ENCODE measurements at regions not wholly inside any gene's neighbourhood (a gene's known extent, or its start where the extent isn't known, plus 50 kb on each side); places are given as distances from the start of the nearest gene placed in this dataset.

DNA sequence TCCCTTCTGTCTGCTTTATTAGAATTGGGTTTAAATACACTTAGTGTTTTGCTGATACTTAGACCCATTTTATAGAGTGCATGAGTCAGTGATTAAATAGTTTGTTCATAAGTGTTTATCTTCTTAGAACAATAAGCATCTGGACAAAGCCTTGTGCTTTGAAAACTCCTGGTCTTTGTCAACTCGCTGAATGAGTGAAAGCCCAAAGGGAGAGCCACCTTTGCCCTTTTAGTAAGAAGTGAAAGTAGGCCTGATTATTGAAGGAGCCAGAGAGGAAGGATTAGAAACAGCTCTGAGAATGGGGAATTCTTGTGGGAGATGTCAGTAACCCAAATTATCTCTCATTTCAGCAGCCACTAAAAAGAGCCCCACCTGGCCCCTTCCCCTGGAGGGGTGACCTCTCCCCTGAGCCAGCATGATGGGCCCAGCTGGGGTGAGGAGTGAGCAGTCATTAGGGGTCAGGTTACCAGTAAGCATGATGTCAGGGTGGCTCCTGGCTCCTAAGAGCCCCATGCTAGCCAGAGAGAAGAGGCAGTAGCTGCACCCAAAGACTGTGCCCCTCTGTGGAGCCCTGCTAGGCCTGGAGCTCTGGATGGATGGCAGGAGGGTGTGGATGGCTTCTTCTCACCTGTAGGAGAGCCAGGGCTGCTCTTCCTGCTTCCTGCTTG, 125.1 kb upstream of the E2F8 start:
- no peak for DNase-seq (ENCODE audit: low spot score)
- intact Hi-C loops (cut with DNase I): no loop called here

DNA sequence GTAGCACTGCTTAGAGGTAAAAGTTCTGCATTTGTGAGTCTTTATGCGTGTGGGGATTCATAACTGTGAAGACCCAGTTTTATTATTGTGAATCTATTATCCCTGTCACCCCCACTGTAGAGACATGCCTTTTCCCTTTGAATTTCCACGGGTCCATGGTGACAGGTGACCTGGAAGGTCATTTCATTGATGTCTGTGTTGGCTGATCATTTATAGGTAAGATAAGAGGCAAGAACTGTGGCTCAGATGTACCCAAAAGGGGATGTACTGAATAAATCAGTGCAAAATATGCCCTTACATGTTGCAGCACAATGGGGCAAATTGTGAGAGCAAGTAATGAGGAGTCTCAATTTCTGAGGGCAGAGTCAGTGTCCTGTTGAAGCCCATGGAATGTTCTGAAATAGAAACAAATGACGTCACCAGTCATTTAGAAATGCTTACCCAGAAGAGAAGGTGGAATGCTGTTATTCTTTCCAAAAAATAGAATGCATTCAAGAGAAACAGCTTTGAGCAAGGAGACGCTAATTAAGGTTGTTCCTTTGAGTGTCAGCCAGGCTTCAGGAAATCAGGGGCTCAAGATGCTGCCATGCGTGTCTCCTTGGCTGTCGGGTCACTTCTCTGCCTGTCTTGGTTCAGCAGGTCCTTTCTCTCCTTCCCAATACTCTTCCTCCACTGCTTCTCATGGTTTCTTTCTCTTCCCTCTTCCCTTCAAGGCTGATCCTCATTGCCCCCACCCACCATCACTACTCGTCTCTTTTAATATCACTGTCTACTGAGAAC, 118.7 kb upstream of the E2F8 start:
- intact Hi-C loops (cut with DNase I): no loop called here
- no peak for DNase-seq (ENCODE audit: low spot score)

DNA sequence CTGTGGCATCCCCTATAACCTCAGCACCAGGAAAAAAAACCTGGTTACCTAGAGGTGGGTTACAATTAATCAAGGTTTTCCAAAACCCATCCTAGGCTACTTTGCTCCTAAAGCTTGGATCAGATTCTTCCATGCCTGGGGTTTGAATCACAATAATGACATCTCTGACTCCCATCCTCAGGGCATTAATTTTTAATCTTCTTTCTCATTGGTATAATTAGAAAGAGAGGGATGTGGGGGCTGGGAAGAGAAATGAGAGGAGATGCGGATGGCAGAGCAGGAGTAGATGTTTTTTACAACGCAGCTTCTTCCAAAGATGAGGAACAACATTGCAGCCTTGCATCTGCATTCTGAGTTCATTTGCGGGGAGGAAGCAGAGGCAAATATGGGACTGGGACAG, 117.2 kb upstream of the E2F8 start:
- no peak for DNase-seq (ENCODE audit: low spot score)
- intact Hi-C loops (cut with DNase I): no loop called here

DNA sequence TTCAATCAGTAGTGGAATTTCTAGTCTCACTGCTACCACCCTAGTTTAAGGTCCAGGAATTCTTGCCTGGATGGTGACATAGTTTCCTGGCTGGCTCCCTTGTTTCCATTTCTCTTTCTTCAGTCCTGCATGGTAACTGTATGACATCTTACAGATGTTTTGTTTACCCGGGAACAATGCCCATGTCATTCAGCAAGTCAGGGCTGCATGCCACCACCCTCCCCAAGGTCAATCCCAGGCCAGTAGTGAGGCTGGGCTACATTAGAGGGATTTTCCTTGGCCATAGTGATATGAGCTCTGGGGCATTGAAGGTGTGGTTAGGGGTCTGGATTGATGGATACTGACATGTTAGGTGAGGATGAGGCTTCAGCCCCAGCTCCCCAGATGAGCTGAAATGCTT, 114.9 kb upstream of the E2F8 start:
- no peak for DNase-seq (ENCODE audit: low spot score)
- intact Hi-C loops (cut with DNase I): no loop called here

DNA sequence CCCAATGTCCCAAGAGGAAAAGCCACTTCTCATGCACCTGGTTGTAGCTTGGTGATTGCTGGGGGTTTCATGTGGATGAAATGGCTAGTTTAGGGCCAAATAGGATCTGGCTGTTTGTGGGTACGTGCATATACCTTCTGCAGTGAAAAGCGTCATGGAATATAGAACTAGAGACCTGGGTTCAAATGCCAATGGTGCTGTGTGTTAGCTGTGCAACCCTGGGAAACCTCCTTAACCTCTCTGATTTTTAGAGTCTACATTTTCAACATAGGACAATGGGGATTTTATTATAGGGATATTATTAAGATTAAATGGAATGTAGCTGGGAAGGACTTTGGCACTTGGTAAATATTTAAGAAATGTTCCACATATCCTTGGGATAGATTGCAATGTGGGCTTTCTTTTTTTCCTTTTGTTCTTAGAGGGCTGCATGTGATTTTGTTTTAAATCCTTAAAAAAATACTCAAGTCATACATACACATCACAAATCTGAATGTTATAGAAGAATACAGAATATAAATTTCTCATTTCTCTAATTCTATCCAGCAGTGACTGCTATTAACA, 112.6 kb upstream of the E2F8 start:
- intact Hi-C loops (cut with DNase I): no loop called here
- no peak for DNase-seq (ENCODE audit: low spot score)

DNA sequence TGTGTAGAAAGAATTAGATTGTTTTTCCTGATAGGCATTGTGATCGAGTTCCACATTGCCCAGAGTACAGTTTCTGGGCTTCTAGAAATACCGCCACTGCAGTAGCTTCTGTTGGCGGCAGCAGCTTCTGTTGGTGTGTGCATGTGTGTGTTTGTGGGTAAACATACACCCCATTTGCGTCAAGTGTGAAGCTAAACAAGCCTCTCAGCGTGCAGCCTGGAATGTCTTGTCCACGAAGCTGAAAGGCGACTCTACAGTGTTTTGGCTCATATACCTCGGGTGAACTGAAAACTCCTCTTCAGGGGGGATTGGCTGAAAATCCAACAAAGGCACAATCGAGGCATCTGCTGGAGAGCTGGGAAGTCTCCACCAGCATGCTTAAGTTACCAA, 112.0 kb upstream of the E2F8 start:
- DNase-seq (ENCODE audit: low spot score): no peak
- intact Hi-C loops (cut with DNase I): no loop called here

DNA sequence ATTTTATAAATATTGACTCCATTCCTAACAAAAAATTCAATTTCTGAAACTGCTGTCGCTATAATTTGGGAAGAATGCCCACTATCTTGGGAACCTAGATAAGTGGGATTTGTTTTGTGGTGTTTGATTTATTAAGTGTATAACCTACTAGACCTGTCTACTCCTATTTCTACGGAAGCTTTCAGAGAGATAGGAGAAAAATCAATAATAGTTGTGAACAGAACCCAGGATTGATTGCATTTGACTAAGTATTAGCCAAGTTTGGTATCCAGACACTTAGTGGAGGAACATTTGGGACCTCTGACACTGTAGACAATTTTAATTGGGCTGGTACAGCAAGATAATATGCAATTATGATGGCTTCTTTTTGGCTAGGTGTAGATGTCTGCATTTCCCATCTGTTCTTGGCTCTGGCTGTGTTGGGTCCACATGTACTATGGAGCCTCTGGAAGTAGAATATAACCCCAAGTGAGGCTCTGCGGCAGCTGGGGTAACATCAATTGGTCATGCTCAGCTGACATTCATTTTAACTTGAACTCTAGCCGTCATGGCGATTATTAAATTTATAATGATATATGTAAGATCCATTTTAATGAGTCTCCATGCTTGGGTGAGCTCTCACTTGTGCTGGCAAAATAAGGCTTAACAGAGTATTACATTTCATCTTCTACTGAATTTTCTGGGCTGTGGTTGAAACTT, 111.5 kb upstream of the E2F8 start:
- intact Hi-C loops (cut with DNase I): no loop called here

DNA sequence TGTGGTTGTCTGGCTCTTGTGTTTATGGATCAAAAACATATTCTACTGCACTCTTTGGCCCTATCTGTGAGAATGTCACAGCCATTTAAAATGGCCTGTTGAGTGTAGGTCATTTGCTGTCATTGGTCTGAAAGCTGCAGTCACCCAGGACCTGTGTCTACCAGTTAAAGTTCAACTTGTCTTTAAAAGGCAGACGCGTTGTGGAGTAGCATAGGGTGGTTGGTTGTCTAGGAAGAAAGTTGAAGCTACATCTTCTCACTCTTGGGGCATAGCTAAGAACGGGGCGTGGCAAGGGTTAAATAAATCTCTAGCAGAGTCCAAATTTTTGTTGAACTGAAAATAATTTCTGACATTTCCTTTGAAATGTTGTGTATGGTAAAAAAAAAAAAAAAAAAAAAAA, 110.7 kb upstream of the E2F8 start:
- intact Hi-C loops (cut with DNase I): no loop called here
- no peak for DNase-seq (ENCODE audit: low spot score)

More for the DNA sequence above, 111.5 kb upstream of the E2F8 start:
- DNase-seq (ENCODE audit: low spot score): no peak

DNA sequence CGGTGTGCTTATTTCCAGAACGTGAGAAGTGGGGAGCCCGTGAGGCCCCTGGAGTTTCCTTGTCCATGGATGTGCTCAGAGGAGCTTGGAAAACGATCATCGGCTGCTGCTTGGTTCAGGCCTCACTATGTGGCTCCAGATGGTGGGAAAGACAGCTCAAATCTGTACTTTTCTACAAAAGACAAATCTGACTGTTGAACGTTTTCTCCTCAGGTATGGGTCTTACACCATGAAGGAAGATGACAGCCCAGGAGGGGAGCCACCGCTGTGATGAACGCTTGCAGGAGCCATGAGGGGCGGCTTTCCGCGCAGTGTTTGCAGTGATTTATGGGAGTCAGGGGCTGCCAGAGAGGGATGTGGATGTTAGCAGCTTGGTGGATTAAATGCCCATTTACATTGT, 109.4 kb upstream of the E2F8 start:
- DNase-seq (ENCODE audit: low spot score): no peak
- intact Hi-C loops (cut with DNase I): no loop called here

DNA sequence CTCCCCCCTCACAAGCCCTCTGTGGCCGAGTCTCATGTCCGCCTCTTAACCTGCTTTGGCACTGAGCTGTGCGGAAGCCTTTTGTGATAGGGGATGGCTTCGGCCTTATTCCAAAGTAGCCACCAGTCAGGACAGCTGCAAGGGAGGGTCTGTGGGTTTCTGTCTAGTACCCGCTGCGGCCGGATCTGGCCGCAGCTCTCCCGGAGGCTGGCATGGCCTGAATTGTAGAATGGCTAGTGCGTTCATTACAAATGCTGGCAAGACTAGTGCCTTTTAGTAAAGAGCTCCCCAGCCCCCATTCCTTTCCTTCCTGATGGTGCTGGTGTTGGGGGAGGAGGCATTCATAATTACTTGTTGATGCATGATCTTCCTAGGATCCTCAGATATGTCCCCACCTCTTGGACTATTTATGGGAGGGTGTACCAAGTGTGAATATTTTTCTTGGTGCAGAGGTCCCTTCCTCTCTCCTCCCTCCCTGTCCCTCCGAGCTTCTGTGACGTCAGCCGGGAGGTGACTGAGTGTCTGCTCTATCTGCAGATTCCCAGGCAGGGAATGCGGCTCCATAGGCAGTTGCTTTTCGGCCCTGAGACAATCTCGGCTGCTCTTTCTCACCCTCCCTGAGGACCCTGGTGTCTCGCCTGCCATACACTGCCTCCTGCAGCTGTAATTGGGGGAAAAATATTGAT, 108.7 kb upstream of the E2F8 start:
- DNase-seq (ENCODE audit: low spot score): no peak
- intact Hi-C loops (cut with DNase I): no loop called here

DNA sequence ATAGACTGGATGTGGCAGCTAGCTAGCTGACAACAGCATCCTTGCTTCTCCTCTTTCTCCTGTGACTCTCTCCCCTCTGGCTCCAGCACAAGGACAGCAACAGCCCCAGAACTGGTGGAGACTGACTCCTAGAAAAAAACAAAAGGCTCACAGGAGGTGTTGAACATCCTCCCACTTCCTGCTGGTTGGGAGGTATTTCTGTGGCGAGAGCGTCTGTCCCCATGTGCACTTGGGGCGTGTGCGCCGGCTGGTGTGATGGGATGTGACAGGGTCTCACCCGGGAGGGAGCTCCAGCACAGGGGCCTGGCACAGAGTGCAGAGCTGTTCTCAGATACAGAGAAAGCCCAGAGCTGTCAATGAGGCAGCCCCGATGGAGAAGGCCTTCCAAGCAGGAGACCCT, 107.2 kb upstream of the E2F8 start:
- no peak for DNase-seq (ENCODE audit: low spot score)
- intact Hi-C loops (cut with DNase I): no loop called here

DNA sequence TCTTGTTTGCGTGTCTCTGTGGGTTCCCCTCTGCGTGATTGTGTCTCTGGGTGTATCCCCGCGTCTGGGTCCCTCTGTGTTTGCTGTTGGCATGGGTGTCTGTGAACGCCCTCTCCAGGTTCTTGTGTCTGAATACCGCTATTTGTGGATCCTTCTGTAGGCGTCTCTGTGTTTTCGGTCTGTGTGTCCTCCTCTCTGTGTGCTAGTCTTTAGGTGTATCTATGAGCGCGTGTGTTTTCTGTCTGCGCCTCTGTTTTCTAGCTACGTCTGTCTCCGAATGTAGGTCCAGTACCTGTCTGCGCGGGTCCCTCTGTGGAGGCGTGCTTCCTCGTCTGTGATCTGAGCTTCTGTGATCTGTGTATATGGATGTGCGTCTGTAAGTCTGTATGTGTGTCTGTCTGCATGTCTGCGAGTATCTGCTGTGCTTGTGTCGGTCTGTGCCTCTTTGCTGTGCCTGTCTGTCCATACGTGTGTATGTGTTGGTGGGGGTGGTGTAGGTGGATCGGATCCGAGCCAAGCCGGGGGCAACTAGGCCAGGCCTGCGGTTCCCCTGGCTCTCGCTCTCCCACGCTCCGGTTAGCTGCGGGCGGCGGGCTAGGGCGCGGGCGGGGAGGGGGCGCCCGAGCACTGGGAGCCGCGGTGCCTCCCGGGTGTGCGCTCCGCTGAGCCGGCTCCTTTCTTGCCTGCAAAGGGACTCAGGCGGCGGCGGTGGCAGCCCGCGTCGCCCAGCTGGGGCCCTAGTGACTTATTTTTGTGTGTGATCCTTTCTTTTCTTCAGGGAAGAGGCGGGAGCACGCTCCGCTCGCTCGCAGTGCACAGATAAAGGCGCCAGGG, 105.3 kb upstream of the E2F8 start:
- no peak for DNase-seq (ENCODE audit: low spot score)
- intact Hi-C loops (cut with DNase I): no loop called here

DNA sequence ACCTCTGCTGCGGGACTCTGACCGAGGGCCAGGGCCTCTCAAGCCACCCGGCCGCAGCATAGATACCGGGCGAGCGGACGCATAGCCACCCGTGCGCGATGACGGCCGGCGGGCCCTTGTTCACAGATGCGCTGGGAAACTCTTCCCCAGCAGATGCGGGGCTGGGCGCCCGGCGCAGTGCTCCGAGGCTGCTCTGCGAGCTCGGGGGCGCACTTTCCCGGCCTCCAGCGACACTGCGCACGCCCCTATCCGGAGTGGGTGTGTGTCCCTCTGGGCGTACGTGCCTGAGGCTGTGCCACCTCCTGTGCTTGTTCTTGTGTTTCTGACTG, 104.7 kb upstream of the E2F8 start:
- intact Hi-C loops (cut with DNase I): no loop called here
- no peak for DNase-seq (ENCODE audit: low spot score)

DNA sequence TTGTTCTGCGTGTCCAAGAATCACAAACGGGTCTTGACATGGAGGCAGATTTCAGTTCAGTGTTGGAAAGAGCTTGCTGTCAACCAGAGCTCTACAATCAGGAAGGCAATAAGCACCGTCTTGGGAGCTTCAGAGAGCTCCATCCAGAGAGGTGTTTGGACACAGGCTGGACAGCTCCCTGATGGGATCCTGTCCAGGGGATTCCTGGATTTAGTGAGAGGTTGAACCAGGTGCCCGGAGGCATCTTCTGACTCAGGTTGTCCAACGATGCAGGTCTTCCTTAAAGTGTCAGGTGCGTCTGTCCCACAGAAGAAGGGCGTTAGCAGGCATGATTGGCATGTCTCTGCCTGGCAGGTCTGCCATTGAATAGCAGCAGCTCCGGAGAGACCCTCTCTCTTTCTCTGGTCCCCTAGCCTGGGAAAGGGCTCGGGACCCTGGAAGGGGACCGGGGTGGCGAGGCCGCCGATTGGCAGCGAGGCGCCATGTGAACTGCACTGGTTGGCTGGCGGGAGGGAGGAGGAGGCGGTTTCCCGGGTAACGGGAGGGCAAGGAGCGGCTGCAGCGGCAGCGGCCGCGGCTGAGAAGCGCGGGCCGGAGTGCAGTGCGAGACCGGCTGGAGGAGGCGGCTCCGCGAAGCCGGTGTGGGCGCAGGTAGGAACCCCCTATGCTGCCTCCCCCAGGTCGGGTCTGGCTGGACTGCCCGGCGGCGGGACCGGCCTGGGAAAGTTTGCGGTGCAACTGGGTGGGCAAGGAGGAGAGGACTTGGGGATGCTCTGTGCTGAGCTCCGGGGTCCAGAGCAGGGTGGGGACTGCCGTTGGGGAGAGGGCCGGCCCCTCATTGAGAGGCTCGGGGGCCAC, 104.1 kb upstream of the E2F8 start:
- intact Hi-C loops (cut with DNase I): no loop called here
- DNase-seq (ENCODE audit: low spot score): no peak

DNA sequence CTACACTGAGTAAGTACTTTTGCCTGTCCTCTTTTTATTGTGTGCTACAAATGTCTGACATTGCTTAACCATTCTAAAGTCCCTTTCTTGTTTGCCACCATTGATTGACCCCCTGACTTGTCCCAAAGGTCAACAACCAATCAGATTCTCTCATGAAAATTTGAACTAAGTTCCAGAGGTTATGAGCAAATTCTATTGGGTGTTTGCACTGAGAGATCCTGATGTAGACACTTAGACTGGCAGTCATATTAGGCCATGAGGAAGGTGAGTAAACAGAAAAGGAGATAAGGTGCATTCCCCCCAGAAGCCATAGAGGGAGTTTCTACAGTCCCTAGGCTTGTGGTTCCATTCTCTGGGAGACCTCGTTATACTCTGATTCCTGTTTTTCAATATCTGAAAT, 101.3 kb upstream of the E2F8 start:
- intact Hi-C loops (cut with DNase I): no loop called here

DNA sequence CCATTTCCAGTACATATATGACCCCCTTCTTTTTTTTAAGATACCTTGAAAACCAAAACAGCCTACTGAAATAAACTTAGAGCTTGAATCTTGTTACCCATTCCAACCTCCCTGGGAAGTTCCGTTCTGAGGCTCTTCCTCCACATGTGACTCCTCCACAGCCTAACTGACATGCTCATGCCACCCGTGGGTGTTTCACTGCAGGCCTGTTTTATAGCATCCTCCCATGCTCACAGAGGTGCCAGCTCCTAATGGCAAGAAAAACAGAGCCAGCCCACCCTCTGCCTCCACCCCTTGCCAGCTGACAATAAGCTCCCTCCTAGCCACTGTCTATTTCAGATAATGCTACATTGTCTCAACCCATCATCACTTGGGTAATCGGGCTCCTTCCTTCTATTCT, 97.6 kb upstream of the E2F8 start:
- DNase-seq (ENCODE audit: low spot score): no peak
- intact Hi-C loops (cut with DNase I): no loop called here

More for the DNA sequence above, 101.3 kb upstream of the E2F8 start:
- DNase-seq (ENCODE audit: low spot score): no peak

DNA sequence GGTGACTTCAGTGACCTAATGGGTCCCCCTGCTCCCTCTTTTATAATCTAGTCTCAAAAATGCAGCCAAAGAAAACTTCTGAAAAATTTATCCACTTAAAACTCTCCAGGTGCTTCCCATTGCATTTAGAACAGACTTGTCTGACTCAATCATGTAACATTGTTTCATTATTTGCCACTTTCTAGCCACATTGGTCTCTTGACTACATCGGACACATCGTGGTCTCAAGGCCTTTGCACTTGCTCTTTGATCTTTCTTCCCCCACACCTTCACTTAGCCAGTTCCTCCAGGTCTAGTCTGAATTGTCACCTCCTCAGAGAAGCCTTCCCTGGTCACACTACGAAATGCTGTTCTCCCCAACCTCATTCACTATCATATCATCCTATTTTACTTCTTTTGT, 97.0 kb upstream of the E2F8 start:
- intact Hi-C loops (cut with DNase I): no loop called here
- DNase-seq (ENCODE audit: low spot score): no peak

DNA sequence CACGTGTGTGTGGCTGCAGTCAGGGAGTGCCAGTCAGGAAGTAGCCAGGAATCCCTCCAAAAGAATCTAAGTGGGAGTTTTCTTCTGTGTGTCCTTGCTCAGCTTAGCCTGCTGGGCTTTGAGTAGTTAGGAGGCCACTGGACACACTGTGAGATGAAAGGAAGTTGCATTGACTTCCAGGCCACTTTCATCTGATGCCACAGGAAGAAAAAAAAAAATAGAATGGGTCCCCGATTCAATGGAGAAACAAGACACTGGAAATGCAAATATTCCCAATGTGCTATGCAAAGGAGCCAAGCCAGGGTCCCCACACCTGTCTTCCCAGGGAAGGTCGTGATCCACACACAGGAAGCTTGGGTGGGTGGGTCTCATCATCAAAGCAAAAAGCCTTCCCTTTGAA, 95.6 kb upstream of the E2F8 start:
- no peak for DNase-seq (ENCODE audit: low spot score)
- intact Hi-C loops (cut with DNase I): no loop called here

DNA sequence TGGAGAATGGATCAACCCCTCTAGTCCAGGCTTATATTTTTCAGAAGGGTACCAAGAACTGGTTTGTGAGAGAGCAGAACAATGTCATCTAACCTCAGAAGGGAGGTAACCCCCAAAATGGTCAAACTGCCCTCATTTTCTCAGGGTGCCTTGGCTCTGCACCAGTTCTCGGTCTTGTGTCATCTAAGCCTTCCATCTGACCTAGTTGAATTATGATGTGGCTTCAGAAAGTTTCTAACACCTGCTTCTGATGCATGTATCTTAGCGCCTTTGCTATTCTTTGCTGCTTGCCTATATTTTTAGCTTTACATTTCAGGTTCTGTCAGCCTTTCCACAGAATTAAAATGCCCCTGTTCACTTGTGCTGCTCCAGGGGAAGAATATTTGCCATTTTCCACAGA, 91.7 kb upstream of the E2F8 start:
- intact Hi-C loops (cut with DNase I): no loop called here
- DNase-seq (ENCODE audit: low spot score): no peak

All from cardiac septum (tissue), 1 donor.